Nephron (organoid): ENCODE measurements at regions not wholly inside any gene's neighbourhood (a gene's known extent, or its start where the extent isn't known, plus 50 kb on each side); places are given as distances from the start of the nearest gene placed in this dataset.

Experiments
- H3K27ac Mint-ChIP-seq, 3 experiments: 2 replicates each; pipeline ENCODE4 v1.8.0; 2020; ENCODE audit warnings: mixed read lengths in 3 of 3, mild to moderate bottlenecking in 2 of 3, moderate library complexity in 1 of 3
- H3K27me3 Mint-ChIP-seq: 2 replicates; pipeline ENCODE4 v1.8.0; 2021; ENCODE audit warnings: low read depth, mild to moderate bottlenecking, moderate library complexity, mixed read lengths
- H3K36me3 Mint-ChIP-seq: 2 replicates; pipeline ENCODE4 v1.8.0; 2020; ENCODE audit warnings: low read depth, mixed read lengths
- H3K4me1 Mint-ChIP-seq: 2 replicates; pipeline ENCODE4 v1.8.0; 2020; ENCODE audit warnings: mixed read lengths
- H3K4me3 Mint-ChIP-seq, 3 experiments: 2 replicates each; pipeline ENCODE4 v1.8.0; 2020; ENCODE audit warnings: mild to moderate bottlenecking in 3 of 3, mixed read lengths in 3 of 3, moderate library complexity in 2 of 3
- H3K9me3 Mint-ChIP-seq: 2 replicates; pipeline ENCODE4 v1.8.0; 2020; ENCODE audit warnings: mixed read lengths
- CTCF ChIP-seq, 3 experiments: fragments of 200-600 bp; sonication (generic); IDR thresholded peaks; one replicate each; pipeline ENCODE4 v1.5.0; 2021; ENCODE audit warnings: antibody characterized with exemption in 3 of 3; ENCODE audit not compliant: unreplicated experiment in 3 of 3

GRCh38 chr13:28548872-28549271 is 53.9 kb upstream of the FLT1 start:
- no peaks in the 10 kb centered on the region for H3K36me3 Mint-ChIP-seq
- H3K4me3 Mint-ChIP-seq, result no peak overlapping the region
- peaks cover 14% of the 10 kb centered on the region for H3K27me3 Mint-ChIP-seq
- H3K9me3 Mint-ChIP-seq, result peaks cover 9% of the 10 kb centered on the region
- H3K4me1 Mint-ChIP-seq, result no peaks in the 10 kb centered on the region
- no peak overlapping the region for H3K27ac Mint-ChIP-seq
- TF ChIP-seq CTCF (IDR thresholded peaks at IDR 0.05; ENCODE audit: unreplicated experiment in 3 of 3), result no peak

- Mint-ChIP-seq H3K4me1 (no peaks in the 10 kb centered on the region), H3K36me3 (no peaks in the 10 kb centered on the region), H3K9me3 (peaks cover 11% of the 10 kb centered on the region), H3K27me3 (peaks cover 14% of the 10 kb centered on the region), H3K27ac (no peak overlapping the region), H3K4me3 (no peak overlapping the region)
- no peak for TF ChIP-seq CTCF (IDR thresholded peaks at IDR 0.05; ENCODE audit: unreplicated experiment in 3 of 3)
Observed at GRCh38 chr13:28548468-28548867, 53.5 kb upstream of the FLT1 start.

- Mint-ChIP-seq H3K9me3 (peaks cover 13% of the 10 kb centered on the region), H3K4me3 (no peak overlapping the region), H3K27ac (no peak overlapping the region), H3K4me1 (no peaks in the 10 kb centered on the region), H3K27me3 (peaks cover 19% of the 10 kb centered on the region), H3K36me3 (no peaks in the 10 kb centered on the region)
- TF ChIP-seq CTCF (IDR thresholded peaks at IDR 0.05; ENCODE audit: unreplicated experiment in 3 of 3), result no peak
Observed at GRCh38 chr13:28545583-28546333, 50.8 kb upstream of the FLT1 start.
